ENCODE measurements at regions not wholly inside any gene's neighbourhood (a gene's known extent, or its start where the extent isn't known, plus 50 kb on each side); places are given as distances from the start of the nearest gene placed in this dataset.
"Not testable (repeated sequence)": the region's sequence is repeated elsewhere in the genome, so short reads cannot be mapped to it uniquely, and the experiment has no call there.

- not testable (repeated sequence) for DNase-seq
Measured at GRCh38 chr15:53923741-53924140, 54.5 kb upstream of the UNC13C start.

GRCh38 chr15:53918180-53919079, 59.8 kb upstream of the UNC13C start:
- DNase-seq = peak in 1 of 58 donors; percentile 8

GRCh38 chr15:53917109-53917508, 61.1 kb upstream of the UNC13C start:
- no peak for DNase-seq

GRCh38 chr15:53911431-53911830, 66.8 kb upstream of the UNC13C start:
- DNase-seq = no peak

- DNase-seq = no peak
Measured at GRCh38 chr15:53910852-53911251, 67.4 kb upstream of the UNC13C start.

GRCh38 chr15:53910236-53910849, 67.9 kb upstream of the UNC13C start:
- DNase-seq = no peak

- DNase-seq = no peak
Measured at GRCh38 chr15:53903129-53903528, 75.1 kb upstream of the UNC13C start.

- not testable (repeated sequence) for DNase-seq
Measured at GRCh38 chr15:53893468-53893867, 84.8 kb upstream of the UNC13C start.

- DNase-seq = not testable (repeated sequence)
Measured at GRCh38 chr15:53891862-53892261, 86.4 kb upstream of the UNC13C start.

GRCh38 chr15:53884441-53884840, 93.8 kb upstream of the UNC13C start:
- no peak for DNase-seq

GRCh38 chr15:53882311-53882710, 95.9 kb upstream of the UNC13C start:
- no peak for DNase-seq

- DNase-seq = no peak
Measured at GRCh38 chr15:53880357-53880756, 97.9 kb upstream of the UNC13C start.

GRCh38 chr15:53875711-53876110, 102.5 kb upstream of the UNC13C start:
- no peak for DNase-seq

GRCh38 chr15:53875139-53875538, 103.1 kb upstream of the UNC13C start:
- peak in 1 of 58 donors; percentile 0 for DNase-seq

GRCh38 chr15:53872410-53872809, 105.8 kb upstream of the UNC13C start:
- no peak for DNase-seq

GRCh38 chr15:53869806-53870073, 108.5 kb upstream of the UNC13C start:
- no peak for DNase-seq

- DNase-seq = no peak
Measured at GRCh38 chr15:53869044-53869805, 109.0 kb upstream of the UNC13C start.

- DNase-seq = no peak
Measured at GRCh38 chr15:53862386-53862785, 102.9 kb upstream of the WDR72 start.

- DNase-seq = no peak
Measured at GRCh38 chr15:53861792-53862191, 102.3 kb upstream of the WDR72 start.

- no peak for DNase-seq
Measured at GRCh38 chr15:53851110-53851848, 91.8 kb upstream of the WDR72 start.

- DNase-seq = no peak
Measured at GRCh38 chr15:53847745-53848144, 88.3 kb upstream of the WDR72 start.

GRCh38 chr15:53844634-53845033, 85.2 kb upstream of the WDR72 start:
- DNase-seq = no peak
